OCI-LY1 (cell line): ENCODE measurements at regions not wholly inside any gene's neighbourhood (a gene's known extent, or its start where the extent isn't known, plus 50 kb on each side); places are given as distances from the start of the nearest gene placed in this dataset.
"Not testable (repeated sequence)": the region's sequence is repeated elsewhere in the genome, so short reads cannot be mapped to it uniquely, and the experiment has no call there.

Source experiments
- H2AFZ ChIP-seq: fragments of 200-600 bp; sonication (generic), shearing (Covaris generic); 2 replicates; pipeline ENCODE4 v1.6.0; 2014; ENCODE audit warnings: antibody characterized with exemption, mild to moderate bottlenecking, low read length
- H3F3A ChIP-seq: fragments of 200-600 bp; sonication (generic), shearing (Covaris generic); 2 replicates; pipeline ENCODE4 v1.6.0; 2014; ENCODE audit warnings: mild to moderate bottlenecking, antibody characterized with exemption, low read length, moderate library complexity; ENCODE audit not compliant: insufficient read depth
- H3K27ac ChIP-seq: fragments of 200-600 bp; sonication (generic); 2 replicates; pipeline ENCODE4 v1.5.1; 2014; ENCODE audit warnings: low read length, mixed run types, mild to moderate bottlenecking, low read depth; ENCODE audit not compliant: poor library complexity, severe bottlenecking
- H3K27me3 ChIP-seq: fragments of 200-600 bp; sonication (generic); 2 replicates; pipeline ENCODE4 v1.6.0; 2014; ENCODE audit warnings: antibody characterized with exemption, mild to moderate bottlenecking, low read length, moderate library complexity; ENCODE audit not compliant: insufficient read depth
- H3K36me3 ChIP-seq: fragments of 200-600 bp; sonication (generic); 2 replicates; pipeline ENCODE4 v1.6.1; 2014; ENCODE audit warnings: mild to moderate bottlenecking, antibody characterized with exemption, low read length, moderate library complexity, mixed read lengths; ENCODE audit not compliant: insufficient read depth
- H3K4me1 ChIP-seq: fragments of 200-600 bp; sonication (generic); 2 replicates; pipeline ENCODE4 v1.5.1; 2014; ENCODE audit warnings: mild to moderate bottlenecking, low read length, moderate library complexity; ENCODE audit not compliant: insufficient read depth, severe bottlenecking
- H3K4me2 ChIP-seq: fragments of 200-600 bp; sonication (generic), shearing (Covaris generic); 2 replicates; pipeline ENCODE4 v1.6.1; 2014; ENCODE audit warnings: low read length
- H3K4me3 ChIP-seq: fragments of 200-600 bp; sonication (generic); 2 replicates; pipeline ENCODE4 v1.5.1; 2014; ENCODE audit warnings: low read length, low read depth, mild to moderate bottlenecking, mixed read lengths; ENCODE audit not compliant: poor library complexity, severe bottlenecking
- H3K79me2 ChIP-seq: fragments of 200-600 bp; shearing (Covaris generic); 2 replicates; pipeline ENCODE4 v1.6.1; 2016; ENCODE audit warnings: mixed run types, low read length, mixed read lengths; ENCODE audit not compliant: insufficient read depth
- H3K9ac ChIP-seq: fragments of 200-600 bp; sonication (generic), shearing (Covaris generic); 2 replicates; pipeline ENCODE4 v1.6.1; 2014; ENCODE audit warnings: mild to moderate bottlenecking, low read length, mixed read lengths
- H3K9me2 ChIP-seq: fragments of 200-600 bp; sonication (generic), shearing (Covaris generic); 2 replicates; pipeline ENCODE4 v1.6.1; 2014; ENCODE audit warnings: low read depth, mild to moderate bottlenecking, low read length, mixed read lengths
- H3K9me3 ChIP-seq: fragments of 200-600 bp; shearing (Covaris generic); 2 replicates; pipeline ENCODE4 v1.6.1; 2014; ENCODE audit warnings: low read length, mixed read lengths
- H4K20me1 ChIP-seq: fragments of 200-600 bp; sonication (generic), shearing (Covaris generic); 2 replicates; pipeline ENCODE4 v1.6.0; 2016; ENCODE audit warnings: mild to moderate bottlenecking, low read length; ENCODE audit not compliant: insufficient read depth
- CTCF ChIP-seq: fragments of 200-600 bp; sonication (generic), shearing (Covaris generic); IDR thresholded peaks from 2 replicates; pipeline ENCODE4 v1.5.1; 2017; ENCODE audit warnings: mild to moderate bottlenecking, antibody characterized with exemption, low read length, moderate library complexity, mixed read lengths
- EZH2 ChIP-seq: fragments of 200-600 bp; sonication (generic), shearing (Covaris generic); IDR thresholded peaks from 2 replicates; pipeline ENCODE4 v1.8.0; 2017; ENCODE audit warnings: borderline replicate concordance, mixed run types, mild to moderate bottlenecking, antibody characterized with exemption, low read length, moderate library complexity, mixed read lengths

- not testable (repeated sequence) for H3K4me3 ChIP-seq, H3K27ac ChIP-seq, H3F3A ChIP-seq, H3K27me3 ChIP-seq, H3K36me3 ChIP-seq, H3K4me2 ChIP-seq, H3K79me2 ChIP-seq, H3K9ac ChIP-seq, H3K9me2 ChIP-seq, H3K9me3 ChIP-seq, H2AFZ ChIP-seq, H3K4me1 ChIP-seq, H4K20me1 ChIP-seq
Observed at GRCh38 chr16:29155131-29155865, 170.4 kb downstream of the LAT start.

- Histone ChIP-seq H3K9me2 (no peaks in the 10 kb centered on the region), H3K9me3 (no peaks in the 10 kb centered on the region), H3K79me2 (no peaks in the 10 kb centered on the region), H4K20me1 (no peaks in the 10 kb centered on the region), H3K4me1 (no peaks in the 10 kb centered on the region), H3K27me3 (no peaks in the 10 kb centered on the region), H2AFZ (no peak overlapping the region), H3K9ac (no peak overlapping the region), H3K36me3 (no peaks in the 10 kb centered on the region), H3K4me3 (no peak overlapping the region), H3K4me2 (no peak overlapping the region), H3F3A (no peaks in the 10 kb centered on the region), H3K27ac (no peak overlapping the region)
- TF ChIP-seq CTCF (no peak), EZH2 (no peak)
Observed at GRCh38 chr16:29154676-29155121, 169.8 kb downstream of the LAT start.

DNA sequence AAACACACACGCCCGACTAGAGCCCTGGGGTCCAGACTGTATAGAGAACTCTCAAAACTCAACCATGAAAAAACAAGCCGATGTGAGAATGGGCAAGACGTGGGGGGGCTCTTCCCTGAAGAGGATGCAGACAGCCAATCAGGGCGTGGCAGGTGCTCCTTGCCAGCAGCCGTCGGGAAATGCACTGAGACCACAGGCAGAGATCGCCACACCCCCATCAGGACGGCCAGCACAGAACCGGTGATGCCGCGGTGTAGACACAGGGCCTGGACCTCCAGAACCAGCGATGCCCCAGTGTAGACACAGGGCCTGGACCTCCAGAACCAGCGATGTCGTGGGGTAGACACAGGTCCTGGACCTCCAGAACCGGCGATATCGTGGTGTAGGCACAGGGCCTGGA is 169.2 kb downstream of the LAT start:
- Histone ChIP-seq H3K79me2 (no peaks in the 10 kb centered on the region), H3K9me2 (no peaks in the 10 kb centered on the region), H3K4me3 (no peak overlapping the region), H2AFZ (no peak overlapping the region), H3K4me2 (no peak overlapping the region), H4K20me1 (no peaks in the 10 kb centered on the region), H3K27ac (no peak overlapping the region), H3K36me3 (no peaks in the 10 kb centered on the region), H3K4me1 (no peaks in the 10 kb centered on the region), H3F3A (no peaks in the 10 kb centered on the region), H3K27me3 (no peaks in the 10 kb centered on the region), H3K9me3 (no peaks in the 10 kb centered on the region), H3K9ac (no peak overlapping the region)
- no peak for TF ChIP-seq CTCF

DNA sequence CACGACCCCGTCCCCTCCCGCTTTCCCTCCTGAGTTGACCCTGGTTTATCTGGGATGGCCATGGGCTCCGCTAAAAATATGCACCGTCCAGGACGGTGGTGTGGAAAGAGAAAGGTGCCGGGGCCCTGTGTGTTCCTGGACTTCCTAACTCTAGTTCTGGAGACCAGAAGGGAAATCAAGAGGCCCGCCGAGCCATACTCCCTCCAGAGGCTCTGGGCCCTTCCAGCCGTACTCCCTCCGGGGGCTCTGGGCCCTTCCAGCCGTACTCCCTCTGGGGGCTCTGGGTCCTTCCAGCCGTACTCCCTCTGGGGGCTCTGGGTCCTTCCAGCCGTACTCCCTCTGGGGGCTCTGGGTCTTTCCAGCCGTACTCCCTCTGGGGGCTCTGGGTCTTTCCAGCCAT is 168.5 kb downstream of the LAT start:
- H3K27me3 ChIP-seq, H4K20me1 ChIP-seq, H3K4me1 ChIP-seq, H3K9me3 ChIP-seq, H3K36me3 ChIP-seq, H3K79me2 ChIP-seq, H3K9me2 ChIP-seq, H3K9ac ChIP-seq, H3K4me3 ChIP-seq, H3K4me2 ChIP-seq, H2AFZ ChIP-seq, H3F3A ChIP-seq, H3K27ac ChIP-seq: not testable (repeated sequence)

GRCh38 chr16:29152544-29153031 is 167.7 kb downstream of the LAT start:
- H2AFZ ChIP-seq, H3K79me2 ChIP-seq, H3K27me3 ChIP-seq, H3K9me3 ChIP-seq, H3K4me2 ChIP-seq, H3K9ac ChIP-seq, H3K36me3 ChIP-seq, H3K4me3 ChIP-seq, H3F3A ChIP-seq, H3K4me1 ChIP-seq, H4K20me1 ChIP-seq, H3K9me2 ChIP-seq, H3K27ac ChIP-seq: not testable (repeated sequence)
